ENCODE measurements at regions not wholly inside any gene's neighbourhood (a gene's known extent, or its start where the extent isn't known, plus 50 kb on each side); places are given as distances from the start of the nearest gene placed in this dataset.

DNA sequence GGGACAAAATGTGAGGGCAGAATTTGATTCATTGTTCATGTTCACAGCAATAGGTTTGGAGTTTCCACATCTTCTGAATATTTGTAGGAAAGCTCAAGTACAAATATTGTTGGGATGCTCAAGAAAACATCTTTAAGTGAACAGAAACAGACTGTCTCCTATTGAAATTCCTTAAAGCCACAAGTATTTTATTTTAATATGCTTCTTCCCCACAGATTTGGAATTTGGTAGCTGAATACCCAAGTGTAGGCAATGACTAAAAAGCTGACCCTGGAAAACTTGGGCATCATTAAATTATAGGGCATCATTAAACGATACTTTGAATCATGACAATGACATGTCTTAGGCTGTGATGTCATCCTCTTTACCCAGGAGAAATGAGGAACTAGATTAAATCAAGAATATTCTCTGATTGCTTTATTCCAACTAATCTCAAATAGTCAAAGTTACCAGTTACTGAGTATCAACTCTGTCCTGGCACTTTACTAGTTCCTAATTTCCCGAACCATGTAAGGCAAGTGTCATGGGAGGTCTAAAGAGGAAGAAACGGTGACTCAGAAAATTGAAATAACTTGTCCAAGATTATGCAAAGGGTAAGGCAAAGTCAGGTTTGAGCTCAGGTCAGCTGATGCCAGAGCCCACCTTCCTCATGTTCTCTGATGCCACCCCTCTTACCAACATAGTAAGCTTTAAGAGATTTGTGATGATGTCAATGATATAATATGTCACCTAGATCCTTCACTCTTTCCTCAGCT lies 223.1 kb upstream of the LEF1 start:
- TF ChIP-seq, protein P1, sequence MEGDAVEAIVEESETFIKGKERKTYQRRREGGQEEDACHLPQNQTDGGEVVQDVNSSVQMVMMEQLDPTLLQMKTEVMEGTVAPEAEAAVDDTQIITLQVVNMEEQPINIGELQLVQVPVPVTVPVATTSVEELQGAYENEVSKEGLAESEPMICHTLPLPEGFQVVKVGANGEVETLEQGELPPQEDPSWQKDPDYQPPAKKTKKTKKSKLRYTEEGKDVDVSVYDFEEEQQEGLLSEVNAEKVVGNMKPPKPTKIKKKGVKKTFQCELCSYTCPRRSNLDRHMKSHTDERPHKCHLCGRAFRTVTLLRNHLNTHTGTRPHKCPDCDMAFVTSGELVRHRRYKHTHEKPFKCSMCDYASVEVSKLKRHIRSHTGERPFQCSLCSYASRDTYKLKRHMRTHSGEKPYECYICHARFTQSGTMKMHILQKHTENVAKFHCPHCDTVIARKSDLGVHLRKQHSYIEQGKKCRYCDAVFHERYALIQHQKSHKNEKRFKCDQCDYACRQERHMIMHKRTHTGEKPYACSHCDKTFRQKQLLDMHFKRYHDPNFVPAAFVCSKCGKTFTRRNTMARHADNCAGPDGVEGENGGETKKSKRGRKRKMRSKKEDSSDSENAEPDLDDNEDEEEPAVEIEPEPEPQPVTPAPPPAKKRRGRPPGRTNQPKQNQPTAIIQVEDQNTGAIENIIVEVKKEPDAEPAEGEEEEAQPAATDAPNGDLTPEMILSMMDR (IDR thresholded peaks at IDR 0.05), result no peak
- ATAC-seq (ENCODE audit: low FRiP score) (no peak), DNase-seq (ENCODE audit: low spot score) (no peak)

DNA sequence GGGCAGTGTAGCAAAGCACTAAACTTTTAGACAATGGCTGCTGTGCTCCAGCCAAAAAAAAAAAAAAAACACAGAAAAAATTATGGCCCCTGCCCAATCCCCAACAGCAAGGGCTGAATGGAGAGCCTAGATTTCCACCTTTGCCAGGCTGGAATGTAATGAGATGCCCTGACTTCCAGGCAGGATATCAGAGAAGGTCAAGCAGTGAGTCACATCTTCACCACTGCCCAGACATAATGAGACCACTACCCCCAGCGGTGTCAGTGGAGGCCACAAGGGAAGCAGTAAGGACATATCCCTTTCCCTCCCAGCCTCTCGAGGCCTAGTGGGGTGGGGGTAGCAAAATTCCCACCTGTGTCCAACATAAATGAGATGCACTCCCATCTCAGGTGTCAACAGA lies 216.3 kb upstream of the LEF1 start:
- ATAC-seq (ENCODE audit: low FRiP score) (no peak), DNase-seq (ENCODE audit: low spot score) (no peak)
- TF ChIP-seq, protein P1 (IDR thresholded peaks at IDR 0.05), result no peak

DNA sequence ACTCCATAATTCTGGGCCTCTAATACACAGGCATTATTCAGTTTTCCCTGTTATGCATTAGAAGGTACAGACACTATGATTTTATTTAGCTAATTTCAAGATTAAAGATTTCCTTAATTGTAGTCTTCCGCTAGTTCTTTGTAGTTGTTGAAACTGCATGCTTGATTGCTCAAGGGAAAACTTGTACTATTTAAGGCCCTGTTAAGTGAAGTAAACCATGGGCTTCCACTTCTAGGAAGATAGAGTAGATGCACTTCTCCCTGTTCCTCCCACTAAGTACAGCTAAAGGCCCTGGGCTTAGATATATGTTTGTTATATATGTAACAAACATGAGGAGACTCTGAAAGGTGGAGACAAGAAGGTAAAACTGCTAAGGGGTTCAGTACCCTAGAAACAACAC lies 215.8 kb upstream of the LEF1 start:
- TF ChIP-seq, protein P1 (IDR thresholded peaks at IDR 0.05), result no peak
- ATAC-seq (ENCODE audit: low FRiP score), result no peak
- DNase-seq (ENCODE audit: low spot score), result no peak

GRCh38 chr4:108383157-108383556 lies 214.4 kb upstream of the LEF1 start:
- DNase-seq (ENCODE audit: low spot score) (no peak), ATAC-seq (ENCODE audit: low FRiP score) (no peak)
- TF ChIP-seq, protein P1 (IDR thresholded peaks at IDR 0.05), result no peak

GRCh38 chr4:108382751-108383150 lies 214.0 kb upstream of the LEF1 start:
- DNase-seq (ENCODE audit: low spot score) (no peak), ATAC-seq (ENCODE audit: low FRiP score) (no peak)
- TF ChIP-seq, protein P1 (IDR thresholded peaks at IDR 0.05), result no peak

DNA sequence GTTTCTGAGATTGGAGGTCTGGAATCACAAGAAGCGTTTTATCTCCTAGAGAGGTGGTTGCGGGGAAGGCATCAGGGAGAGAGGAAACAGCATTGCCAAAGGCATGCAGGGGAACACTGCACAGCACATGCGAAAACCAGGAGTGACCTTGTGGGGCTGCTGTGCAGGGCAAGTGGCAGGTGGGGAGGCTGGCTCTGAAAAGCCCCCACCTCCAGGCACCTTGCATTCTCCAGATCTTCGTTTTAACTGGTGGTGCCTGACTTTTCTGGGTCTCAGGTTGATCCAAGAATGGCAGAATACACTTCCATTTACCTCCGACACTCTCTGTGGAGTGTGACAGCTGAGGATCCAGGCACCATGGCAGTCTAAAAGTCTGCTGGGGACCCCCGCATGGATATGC lies 209.4 kb upstream of the LEF1 start:
- ATAC-seq (ENCODE audit: low FRiP score) (no peak), DNase-seq (ENCODE audit: low spot score) (no peak)
- TF ChIP-seq, protein P1 (IDR thresholded peaks at IDR 0.05), result no peak

DNA sequence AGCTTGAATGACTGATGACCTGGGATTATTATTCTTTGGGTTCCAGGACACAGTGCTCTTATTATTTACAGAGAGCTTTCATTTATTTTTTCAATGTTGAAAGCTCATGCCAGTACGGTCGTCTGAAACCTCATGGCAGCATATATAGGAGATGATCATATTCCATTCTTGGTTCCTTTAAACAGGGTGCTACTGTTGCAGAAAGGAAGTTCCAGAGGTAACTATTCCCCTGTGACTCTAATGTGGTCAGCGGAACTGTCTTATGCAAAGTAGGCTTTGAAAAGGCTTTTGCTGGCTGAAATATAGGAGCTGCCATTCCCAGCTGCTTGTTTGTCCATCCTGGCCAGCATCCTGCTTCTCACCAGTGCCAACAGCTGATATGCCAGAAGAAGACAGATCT lies 208.3 kb upstream of the LEF1 start:
- TF ChIP-seq, protein P1 (IDR thresholded peaks at IDR 0.05), result no peak
- ATAC-seq (ENCODE audit: low FRiP score), result no peak
- DNase-seq (ENCODE audit: low spot score), result no peak

Measured in omental fat pad (tissue), 3 donors.